ENCODE measurements at regions not wholly inside any gene's neighbourhood (a gene's known extent, or its start where the extent isn't known, plus 50 kb on each side); places are given as distances from the start of the nearest gene placed in this dataset.

DNA sequence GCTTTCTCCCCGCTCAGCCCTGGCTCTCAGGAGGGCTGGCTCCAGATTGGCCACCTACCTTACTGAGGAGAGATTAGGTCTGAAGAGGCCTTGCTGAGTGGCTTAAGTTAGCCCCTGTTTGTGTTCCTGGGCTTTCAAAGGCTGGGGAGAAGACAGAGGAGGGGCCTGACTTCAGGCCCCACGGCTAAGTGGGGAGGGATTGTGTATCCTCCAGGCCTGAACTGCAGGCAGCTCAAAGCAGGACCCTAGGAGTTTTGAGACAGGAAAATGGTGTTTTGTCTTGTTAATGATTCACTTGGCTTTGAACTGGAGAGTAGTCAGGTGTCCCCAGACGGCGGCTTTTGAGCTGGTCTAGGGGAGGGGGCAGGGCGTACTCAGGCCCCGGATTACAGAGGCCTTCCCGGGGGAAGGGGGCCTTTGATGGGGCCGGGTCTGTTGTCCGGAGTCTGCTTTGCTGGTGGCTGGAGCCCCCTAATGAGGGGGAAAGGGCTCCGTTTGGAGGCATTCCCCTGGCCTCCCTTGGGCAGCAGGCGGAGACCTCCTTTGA is 162.0 kb upstream of the SMIM23 start (continued):
- no peak for TF ChIP-seq KDM4A (IDR thresholded peaks at IDR 0.05; ENCODE audit: low read depth, low read length, severe bottlenecking)
- TF ChIP-seq POLR2A (IDR thresholded peaks at IDR 0.05; ENCODE audit: control extremely low read depth in 1 of 2, low read depth in 2 of 2, low read length in 2 of 2): no peak
- no peak for TF ChIP-seq KDM1A (IDR thresholded peaks at IDR 0.05; ENCODE audit: borderline replicate concordance, low read length)
- TF ChIP-seq SIRT6 (IDR thresholded peaks at IDR 0.05; ENCODE audit: low read length): no peak
- no peak for TF ChIP-seq MAFK (IDR thresholded peaks at IDR 0.05; ENCODE audit: low read depth, low read length)
- no peak for TF ChIP-seq SIN3A (conservative IDR thresholded peaks at IDR 0.05 in 1 of 2, IDR thresholded peaks at IDR 0.05 in 1 of 2; ENCODE audit: low read depth in 1 of 2, low read length in 2 of 2)
- TF ChIP-seq FOSL1 (IDR thresholded peaks at IDR 0.05; ENCODE audit: insufficient read depth, low read depth, low read length): no peak
- TF ChIP-seq SRF (IDR thresholded peaks at IDR 0.05; ENCODE audit: low read depth, low read length): no peak
- no peak for TF ChIP-seq CHD1 (IDR thresholded peaks at IDR 0.05; ENCODE audit: low read depth, low read length)
- 0 out of 2 replicates have a peak, but pooled peaks have one; percentile 22 for TF ChIP-seq BACH1 (IDR thresholded peaks at IDR 0.05; ENCODE audit: low read length)
- TF ChIP-seq E2F6 (IDR thresholded peaks at IDR 0.05): no peak
- TF ChIP-seq TAF7 (optimal IDR thresholded peaks at IDR 0.05; ENCODE audit: borderline replicate concordance, low read depth, low read length): no peak
- TF ChIP-seq JUN (IDR thresholded peaks at IDR 0.05; ENCODE audit: low read depth, low read length): 0 out of 2 replicates have a peak, but pooled peaks have one; percentile 1
- no peak for TF ChIP-seq YY1 (IDR thresholded peaks at IDR 0.05; ENCODE audit: low read depth, low read length)
- 0 out of 2 replicates have a peak, but pooled peaks have one; percentile 11 for TF ChIP-seq EGR1 (IDR thresholded peaks at IDR 0.05; ENCODE audit: borderline replicate concordance, low read depth, low read length)
- no peak for TF ChIP-seq BCL11A (IDR thresholded peaks at IDR 0.05; ENCODE audit: low read depth in 2 of 2, low read length in 2 of 2)
- no peak for TF ChIP-seq SP4 (IDR thresholded peaks at IDR 0.05; ENCODE audit: low read length)
- TF ChIP-seq CBX8 (IDR thresholded peaks at IDR 0.05; ENCODE audit: borderline replicate concordance, low read depth, low read length): no peak
- TF ChIP-seq SUZ12 (IDR thresholded peaks at IDR 0.05; ENCODE audit: low read length): no peak
- TF ChIP-seq, protein P1, sequence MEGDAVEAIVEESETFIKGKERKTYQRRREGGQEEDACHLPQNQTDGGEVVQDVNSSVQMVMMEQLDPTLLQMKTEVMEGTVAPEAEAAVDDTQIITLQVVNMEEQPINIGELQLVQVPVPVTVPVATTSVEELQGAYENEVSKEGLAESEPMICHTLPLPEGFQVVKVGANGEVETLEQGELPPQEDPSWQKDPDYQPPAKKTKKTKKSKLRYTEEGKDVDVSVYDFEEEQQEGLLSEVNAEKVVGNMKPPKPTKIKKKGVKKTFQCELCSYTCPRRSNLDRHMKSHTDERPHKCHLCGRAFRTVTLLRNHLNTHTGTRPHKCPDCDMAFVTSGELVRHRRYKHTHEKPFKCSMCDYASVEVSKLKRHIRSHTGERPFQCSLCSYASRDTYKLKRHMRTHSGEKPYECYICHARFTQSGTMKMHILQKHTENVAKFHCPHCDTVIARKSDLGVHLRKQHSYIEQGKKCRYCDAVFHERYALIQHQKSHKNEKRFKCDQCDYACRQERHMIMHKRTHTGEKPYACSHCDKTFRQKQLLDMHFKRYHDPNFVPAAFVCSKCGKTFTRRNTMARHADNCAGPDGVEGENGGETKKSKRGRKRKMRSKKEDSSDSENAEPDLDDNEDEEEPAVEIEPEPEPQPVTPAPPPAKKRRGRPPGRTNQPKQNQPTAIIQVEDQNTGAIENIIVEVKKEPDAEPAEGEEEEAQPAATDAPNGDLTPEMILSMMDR (IDR thresholded peaks at IDR 0.05; ENCODE audit: control extremely low read depth in 1 of 3, insufficient read depth in 1 of 3, low read depth in 1 of 3, low read length in 3 of 3): peak in 1 of 3 experiments; percentile 13; a peak in 1 of 4 replicates
- TF ChIP-seq RXRA (IDR thresholded peaks at IDR 0.05; ENCODE audit: insufficient read depth, low read depth, low read length): 0 out of 2 replicates have a peak, but pooled peaks have one; percentile 3
- TF ChIP-seq EZH2 (IDR thresholded peaks at IDR 0.05; ENCODE audit: low read depth, low read length, severe bottlenecking): no peak
- 0 out of 2 replicates have a peak, but pooled peaks have one; percentile 53 for TF ChIP-seq TCF12 (IDR thresholded peaks at IDR 0.05; ENCODE audit: low read depth, low read length)

Measured in H1 (cell line).